ENCODE measurements at regions not wholly inside any gene's neighbourhood (a gene's known extent, or its start where the extent isn't known, plus 50 kb on each side); places are given as distances from the start of the nearest gene placed in this dataset.

DNA sequence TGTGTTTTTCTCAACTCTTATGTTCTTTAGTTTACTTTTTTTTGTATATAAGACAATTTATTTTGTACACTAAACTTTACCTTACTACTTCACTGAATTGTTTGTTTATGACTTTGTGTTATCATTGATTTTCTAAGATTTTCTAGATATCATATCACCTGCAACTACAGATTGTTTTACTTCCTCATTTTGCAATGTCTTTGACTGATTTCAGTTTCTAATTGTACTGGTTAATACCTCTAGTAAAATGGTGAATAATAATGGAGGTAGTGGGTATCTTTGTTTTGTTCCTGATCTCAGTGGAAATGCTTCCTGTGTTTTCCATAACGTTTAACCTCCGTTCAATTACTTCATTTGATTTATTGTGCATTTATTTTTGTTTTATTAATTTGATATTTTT, 490.2 kb downstream of the TLL1 start:
- DNase-seq (ENCODE audit: low read depth): no peak

DNA sequence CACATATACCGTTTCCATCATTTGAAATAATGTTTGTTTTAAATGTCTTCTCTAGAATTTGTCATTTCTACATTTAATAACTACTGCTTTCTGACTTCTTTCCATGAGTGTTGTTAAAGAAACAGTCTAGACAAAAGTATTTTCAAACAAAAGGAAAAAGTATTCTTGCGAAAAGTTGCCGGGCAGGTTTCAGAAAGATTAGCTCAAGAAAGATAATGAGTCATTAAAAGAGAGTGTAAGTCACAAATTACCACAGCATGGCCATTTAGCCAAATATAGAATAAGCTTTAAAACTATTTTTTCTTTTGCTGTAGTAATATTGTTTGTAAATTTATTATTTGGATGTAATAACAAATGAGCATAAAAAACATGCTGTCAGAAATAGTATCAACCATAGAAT, 493.0 kb downstream of the TLL1 start:
- DNase-seq (ENCODE audit: low read depth): no peak

DNA sequence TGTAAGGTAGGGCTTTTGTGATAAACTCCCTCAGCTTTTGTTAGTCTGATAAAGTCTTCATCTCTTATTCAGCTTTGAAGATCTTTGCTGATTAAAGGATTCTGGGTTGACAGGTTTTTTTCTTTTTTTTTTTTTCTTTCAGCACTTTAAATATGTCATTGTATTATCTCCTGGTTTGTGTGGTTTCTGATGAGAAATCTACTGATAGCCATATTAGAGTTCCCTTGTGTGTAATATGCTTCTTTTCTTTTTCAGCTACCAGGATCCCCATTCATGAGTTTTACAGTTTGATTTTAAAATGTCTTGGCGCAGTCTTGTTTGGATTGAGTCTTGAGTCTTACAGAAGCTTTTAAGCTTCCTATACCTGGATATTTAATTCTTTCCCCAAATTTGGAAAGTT, 504.5 kb downstream of the TLL1 start:
- no peak for DNase-seq (ENCODE audit: low read depth)

DNA sequence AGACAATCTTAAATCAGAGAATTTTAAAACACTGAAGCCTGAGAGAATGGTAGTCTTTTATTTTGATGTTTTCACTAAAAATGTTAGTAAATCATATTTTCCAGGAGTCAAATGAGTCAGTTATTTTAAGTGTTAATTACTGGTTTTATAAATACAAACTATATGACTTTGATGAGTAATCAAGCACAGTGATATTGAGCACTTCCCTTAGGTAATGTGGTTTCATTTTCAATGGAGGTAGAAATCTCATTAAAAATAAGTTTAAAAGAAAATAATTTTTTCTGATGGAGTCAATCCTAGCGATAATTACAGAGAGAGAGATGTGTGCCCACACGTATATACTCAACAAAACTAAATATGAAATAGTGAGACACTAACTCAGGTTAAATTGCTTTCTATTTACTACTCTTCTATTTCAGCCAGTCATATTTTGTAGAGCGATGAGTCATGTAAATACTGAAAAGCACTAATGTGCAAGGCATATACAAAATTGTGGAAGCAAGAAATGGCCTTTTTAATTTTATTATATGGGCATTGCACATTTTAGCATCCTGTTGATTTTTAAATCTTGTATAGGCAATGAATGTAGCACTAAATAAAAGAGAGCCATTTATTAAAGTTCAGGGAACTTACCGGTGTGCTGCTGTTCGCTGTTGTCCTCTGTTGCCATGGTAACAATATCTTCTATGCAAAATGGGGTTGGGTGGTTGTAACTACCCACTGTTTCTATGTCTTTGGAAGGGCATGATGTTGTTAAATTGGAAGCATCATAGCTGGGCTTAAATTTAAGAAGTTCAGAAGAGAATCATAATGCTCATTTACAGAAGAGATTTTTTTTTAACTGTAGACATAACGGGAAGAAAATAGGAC, 513.7 kb downstream of the TLL1 start:
- no peak for DNase-seq (ENCODE audit: low read depth)

DNA sequence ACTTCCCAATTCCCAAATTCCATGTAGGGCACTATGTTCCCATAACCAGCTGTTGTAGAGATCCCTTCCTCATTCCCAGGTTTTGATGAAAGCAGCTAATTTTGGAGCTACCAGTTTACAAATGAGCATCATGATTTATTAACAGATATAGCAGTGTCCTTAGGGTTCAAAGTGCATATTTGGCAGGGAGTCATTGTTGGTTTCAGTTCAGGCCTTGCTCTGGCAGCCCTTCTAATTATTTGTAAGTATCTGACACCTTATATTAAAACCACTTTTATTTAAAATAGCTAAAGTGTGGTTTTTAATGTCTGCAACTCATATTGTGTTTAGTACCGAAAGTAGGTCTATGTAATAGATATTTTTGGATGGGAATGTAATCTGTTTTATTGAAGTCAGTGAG, 518.5 kb downstream of the TLL1 start:
- DNase-seq (ENCODE audit: low read depth): no peak

DNA sequence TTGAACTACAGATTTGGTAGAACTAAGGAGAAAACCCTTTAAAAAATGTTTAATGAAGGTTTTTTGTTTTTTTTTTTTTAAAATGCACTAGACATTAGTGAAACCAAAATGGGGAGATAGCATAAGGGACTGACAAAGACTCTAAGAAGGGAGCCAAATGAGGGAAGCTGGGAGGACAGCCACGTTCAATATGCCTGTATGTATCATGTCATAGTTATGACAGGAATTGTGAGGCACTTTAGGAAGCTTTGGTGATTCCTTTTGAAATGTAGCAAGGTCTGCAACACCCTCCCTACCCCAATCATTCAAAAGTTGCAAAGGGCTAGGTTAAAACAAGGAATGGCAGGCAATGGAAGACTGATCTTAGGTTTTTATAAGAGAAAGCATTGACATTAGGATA, 526.0 kb downstream of the TLL1 start:
- no peak for DNase-seq (ENCODE audit: low read depth)

DNA sequence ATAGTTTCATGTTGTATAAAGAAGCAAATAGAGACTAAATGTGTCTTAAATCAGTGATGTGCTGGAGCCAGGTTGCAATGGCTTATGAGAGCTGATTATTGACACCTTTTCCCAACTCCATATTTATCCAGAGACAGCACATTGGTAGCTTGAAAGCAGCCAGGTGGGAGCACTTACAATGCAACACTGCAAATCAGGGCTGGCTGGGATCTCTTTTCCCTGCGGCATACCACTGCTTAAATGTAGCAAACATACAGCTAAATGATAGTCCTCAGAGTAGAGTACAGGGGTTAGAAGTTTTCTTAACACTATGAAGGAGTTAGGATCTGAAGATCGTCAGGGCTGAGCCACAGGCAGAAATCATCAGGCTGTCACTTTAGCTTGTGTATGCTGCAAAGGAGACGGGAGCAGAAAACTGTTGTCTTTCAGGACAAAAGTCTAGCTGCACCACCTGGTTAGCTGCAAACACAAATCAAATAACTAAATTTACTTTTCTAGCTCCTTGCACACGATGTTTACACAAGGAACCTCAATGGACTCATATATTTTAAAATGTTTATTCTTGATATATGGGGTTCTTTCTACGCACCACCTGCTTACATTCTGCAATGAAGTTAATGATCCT, 527.3 kb downstream of the TLL1 start:
- DNase-seq (ENCODE audit: low read depth): no peak

DNA sequence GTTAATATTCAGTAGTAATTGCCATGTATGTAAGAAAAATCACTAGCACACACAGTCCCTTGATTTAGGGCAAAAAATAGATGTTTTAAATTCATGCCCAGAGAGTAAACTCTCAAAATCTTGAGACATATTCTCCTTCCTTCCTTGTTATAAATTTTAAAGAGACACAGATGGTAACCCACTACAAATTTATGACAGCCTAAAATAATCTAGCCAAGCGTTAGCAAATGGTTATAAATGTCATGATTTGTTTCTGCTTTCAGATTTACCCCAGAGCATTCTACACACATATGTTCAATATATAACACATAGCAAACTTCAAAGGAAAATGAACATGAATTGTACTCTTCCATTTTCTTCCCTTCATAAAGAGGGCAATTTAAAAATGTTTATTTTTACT, 540.3 kb downstream of the TLL1 start:
- no peak for DNase-seq (ENCODE audit: low read depth)

DNA sequence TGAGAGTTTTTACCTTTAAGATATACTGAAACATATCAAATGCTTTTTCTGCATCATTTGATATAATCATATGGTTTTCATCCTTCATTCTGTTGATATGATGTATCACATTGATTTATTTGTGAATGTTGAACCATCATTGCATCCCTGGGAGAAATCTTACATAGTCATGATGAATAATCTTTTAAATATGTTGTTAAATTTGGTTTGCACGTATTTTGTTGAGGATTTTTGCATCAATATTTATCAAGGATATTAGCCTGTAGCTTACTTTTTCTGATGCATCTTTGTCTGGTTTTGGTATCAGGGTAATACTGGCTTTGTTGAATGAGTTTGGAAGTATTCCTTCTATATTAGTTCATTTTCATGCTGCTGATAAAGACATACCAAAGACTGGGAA, 541.4 kb downstream of the TLL1 start:
- no peak for DNase-seq (ENCODE audit: low read depth)

DNA sequence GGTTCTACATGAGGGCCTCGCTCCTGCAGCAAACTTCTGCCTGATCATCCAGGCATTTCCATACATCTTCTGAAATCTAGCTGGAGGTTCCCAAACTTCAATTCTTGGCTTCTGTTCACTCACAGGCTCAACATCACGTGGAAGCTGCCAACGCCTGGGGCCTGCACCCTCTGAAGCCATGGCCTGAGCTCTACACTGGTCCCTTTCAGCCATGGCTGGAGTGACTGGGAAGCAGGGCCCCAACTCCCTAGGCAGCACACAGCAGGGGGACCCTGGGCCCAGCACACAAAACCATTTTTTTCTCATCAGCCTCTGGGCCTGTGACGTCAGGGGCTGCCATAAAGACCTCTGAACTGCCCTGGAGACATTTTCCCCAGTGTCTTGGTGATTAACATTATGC, 542.7 kb downstream of the TLL1 start:
- no peak for DNase-seq (ENCODE audit: low read depth)

DNA sequence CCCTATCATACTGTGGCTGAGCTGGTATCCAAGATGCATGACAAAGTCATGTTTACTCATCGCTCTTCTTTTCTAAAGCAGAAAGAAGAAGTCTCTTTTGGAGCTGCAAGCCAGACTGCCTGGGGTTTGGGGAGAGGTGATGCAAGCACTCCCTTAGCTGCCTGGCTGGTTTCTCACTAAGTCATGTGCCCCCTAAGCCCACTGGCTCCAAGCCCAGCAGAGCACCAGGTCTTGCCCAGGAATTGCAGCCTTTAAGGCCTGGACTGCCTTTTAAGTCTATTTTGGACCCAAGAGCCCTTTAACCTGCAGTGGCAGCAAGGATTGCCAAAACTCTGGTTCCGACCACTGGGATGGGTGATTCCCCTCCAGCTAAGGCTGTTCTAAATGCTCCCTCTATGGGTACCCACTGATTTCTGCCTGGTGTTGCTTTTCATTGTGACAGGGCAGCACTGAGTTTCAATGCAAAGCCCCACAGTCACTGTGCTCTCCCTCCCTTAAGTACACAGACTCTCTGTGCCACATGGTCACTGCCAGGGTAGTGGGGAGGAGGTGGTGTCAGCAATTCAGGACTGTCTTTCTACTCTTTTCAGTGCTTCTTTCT, 548.6 kb downstream of the TLL1 start:
- DNase-seq (ENCODE audit: low read depth): no peak

DNA sequence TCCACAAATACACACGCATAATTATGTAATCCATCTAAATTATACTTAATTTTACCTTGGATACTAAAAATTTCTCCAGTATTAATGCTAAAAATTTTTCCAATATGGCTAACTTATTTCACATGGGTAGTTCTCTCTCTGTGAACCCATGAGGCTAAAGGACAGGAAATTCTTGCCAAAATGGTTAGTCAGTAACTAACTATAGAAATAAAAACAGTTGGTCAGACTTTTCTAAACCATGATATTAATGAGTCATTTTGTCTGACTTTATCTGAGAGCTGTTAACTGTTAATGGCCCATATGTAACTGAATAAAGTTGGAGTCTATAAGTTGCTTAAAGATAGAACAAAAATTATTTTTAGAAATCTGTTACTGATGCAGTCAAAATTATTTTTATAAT, 549.4 kb downstream of the TLL1 start:
- DNase-seq (ENCODE audit: low read depth): peak; percentile 61

DNA sequence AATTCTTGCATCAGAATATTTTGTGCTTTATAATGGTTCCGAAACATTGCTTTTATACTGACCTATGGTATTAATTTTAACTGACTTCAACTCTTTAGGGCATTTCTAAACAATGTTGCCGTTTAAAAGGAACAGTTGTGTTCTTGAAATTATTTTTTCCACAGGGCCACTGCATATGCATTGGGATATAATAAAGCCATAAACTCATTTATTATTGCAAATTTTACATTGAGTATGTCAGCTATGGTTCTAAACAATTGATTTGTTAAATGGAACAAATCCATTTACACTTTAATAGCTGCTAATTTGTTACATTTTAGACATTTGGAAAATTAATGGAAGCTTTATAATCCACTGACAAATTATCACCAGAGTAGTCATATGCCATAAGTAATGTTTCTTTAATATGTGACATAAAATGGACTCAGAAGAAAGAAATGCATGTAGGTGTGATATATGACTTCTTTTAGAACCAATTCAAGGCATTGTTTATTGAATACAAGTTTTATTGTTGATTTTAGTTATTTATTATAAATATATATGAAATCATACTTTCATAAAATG, 553.3 kb downstream of the TLL1 start:
- DNase-seq (ENCODE audit: low read depth): no peak

DNA sequence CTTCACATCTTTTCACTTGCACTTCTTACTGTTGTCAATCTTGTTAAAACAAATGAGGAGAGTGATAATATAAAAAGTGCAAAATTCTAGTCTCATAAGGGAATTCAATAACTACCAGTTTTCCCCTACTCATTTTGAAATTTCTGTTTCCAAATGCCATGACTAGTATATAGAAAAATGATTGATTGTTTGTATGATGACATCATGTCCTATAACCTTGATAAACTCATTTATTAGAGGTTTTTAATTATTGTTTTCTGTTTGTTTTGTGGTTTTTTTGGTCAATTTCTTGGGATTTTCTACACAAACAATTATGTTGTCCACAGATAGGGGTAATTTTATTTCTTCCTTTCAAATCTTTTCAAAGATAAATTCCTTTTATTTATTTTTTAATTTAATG, 559.1 kb downstream of the TLL1 start:
- no peak for DNase-seq (ENCODE audit: low read depth)

DNA sequence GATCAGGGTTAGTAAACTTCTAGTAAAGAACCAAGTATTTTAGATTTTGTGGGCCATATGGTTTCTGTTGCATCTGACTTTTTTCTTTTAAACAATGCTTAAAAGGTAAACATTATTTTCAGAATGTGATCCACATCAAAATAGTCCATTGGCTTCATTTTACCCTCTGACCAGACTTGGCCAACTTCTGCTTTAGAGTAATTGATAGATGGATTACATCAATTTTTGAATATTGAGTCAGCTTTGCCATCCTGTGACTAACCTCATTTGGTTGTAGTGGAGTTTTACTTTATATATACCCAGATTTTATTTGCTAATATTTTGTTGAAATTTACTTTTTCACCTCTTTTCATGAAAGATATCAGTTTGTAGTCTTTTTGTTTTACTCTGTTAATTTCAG, 559.8 kb downstream of the TLL1 start:
- peak; percentile 61 for DNase-seq (ENCODE audit: low read depth)

DNA sequence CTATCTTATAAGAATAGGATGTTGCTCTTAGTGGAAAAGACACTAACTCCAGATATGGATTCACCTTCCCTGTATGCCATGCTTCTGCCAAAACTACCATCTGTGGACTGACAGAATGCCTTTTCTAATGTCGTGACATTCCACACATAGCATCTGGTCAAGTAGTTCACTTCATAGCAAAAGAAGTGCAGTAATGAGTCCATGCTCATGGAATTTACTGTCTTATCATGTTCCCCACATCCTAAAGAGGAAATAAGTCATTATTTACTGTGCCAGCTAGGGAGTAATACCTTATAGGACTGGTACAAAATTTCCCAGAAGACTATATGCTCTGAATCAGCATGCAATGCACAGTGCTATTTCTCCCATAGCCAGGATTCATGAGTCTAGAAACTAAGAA, 562.4 kb downstream of the TLL1 start:
- peak; percentile 95 for DNase-seq (ENCODE audit: low read depth)

DNA sequence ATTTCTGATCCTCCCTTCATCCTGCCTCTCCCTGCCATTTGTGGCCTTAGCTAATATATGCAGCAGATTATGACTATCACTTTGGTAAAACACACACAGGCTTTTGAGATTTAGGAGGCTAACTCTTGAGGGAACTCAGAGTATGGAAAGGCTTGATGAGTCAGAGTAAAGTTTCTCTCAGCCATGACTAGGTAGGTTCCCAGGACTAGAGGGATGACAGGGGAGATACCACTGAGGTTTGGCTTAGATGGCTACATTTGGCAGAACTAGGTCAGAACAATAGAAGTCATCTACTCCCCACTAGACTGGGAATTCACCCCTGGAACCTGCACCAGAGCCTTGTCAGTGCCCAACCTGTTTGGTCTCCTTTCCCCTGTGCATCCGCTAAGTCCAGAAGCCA, 585.7 kb downstream of the TLL1 start:
- no peak for DNase-seq (ENCODE audit: low read depth)

DNA sequence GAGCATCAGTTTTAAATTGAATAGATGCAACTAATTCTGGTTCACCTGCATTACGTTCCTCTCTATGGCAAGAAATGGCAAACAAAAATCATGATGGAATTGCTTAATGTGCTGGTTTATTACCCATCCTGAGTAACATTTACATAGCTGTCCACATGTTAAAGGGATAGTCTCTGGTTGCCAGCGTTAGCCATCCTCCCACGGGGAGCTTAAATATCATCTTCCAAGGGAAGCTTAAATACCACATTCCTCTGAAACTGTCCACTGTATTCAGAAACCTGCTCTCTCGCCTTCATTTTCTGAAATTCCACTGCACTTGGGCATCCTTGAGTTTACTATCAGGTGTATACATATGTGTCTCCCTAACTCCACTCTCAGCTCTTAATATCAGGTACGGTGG, 586.6 kb downstream of the TLL1 start:
- DNase-seq (ENCODE audit: low read depth): no peak

DNA sequence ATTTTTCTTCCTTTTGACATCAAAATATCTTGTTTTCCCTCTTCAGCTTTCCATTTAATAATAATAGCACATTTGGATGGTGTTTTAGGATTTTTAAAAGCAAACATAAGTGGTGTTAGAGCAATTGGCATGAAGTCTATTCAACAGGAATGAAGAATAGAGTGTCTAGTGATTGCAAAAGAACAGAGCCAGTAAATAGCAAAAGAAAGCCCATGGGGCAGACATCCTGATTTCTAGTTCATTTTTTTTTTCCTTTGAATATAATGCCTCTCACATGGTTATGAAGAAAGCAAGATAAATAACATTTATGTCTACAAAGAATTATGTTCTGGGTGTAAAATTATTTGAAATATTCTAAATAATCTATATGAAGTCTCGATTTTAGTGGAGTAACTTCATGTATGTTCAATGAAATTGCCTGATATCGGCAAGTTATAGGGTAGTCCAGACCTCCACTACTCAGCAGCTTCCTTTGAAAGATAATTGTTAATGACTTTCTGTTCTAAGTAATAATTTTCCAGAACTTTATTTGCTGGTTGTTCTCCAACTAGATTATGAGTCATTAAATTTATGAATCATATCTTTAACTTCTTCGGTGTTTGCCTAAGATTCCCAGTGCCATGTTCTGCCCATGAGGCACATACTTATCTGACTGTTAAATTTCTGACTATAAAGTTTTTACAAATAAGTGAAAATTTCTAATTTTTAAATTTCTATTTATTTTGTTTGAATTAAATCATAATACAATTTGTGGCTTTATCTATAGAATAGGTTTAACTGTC, 587.9 kb downstream of the TLL1 start:
- no peak for DNase-seq (ENCODE audit: low read depth)

DNA sequence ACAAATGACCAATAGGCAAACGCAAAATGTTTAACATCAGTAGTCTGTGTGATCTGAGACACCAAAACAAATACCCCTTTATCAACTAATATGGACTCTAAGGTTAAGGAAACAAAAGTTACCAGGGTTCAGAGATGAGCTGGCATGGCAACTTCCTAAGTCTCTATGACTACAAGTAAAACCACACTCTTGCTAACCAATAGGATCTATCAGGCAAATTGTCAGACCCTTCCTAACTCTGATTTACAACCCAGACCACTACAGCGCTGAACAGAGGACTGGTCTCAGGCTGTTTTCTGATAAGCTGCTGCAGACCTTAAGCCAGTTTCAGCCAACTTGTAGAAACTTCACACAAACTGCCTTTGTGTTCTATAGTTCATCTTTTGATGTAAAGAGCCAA, 608.0 kb downstream of the TLL1 start:
- DNase-seq (ENCODE audit: low read depth): no peak

DNA sequence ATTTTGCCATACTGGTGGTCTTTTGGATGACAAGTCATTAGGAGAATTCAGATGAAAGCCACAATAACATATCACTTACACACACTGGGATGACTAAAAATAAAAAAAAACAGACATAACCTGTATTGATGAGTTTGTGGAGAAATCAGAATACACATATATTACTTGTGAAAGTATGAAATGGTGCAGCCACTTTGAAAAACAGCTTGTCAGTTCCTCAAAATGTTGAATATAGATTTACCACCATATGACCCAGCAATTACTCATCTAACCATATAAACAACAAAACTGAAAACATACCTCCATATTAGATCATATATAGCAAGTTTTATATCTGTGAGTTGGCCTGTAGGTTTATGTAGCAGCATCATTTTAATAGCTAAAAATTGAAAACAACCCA, 608.7 kb downstream of the TLL1 start:
- no peak for DNase-seq (ENCODE audit: low read depth)

DNA sequence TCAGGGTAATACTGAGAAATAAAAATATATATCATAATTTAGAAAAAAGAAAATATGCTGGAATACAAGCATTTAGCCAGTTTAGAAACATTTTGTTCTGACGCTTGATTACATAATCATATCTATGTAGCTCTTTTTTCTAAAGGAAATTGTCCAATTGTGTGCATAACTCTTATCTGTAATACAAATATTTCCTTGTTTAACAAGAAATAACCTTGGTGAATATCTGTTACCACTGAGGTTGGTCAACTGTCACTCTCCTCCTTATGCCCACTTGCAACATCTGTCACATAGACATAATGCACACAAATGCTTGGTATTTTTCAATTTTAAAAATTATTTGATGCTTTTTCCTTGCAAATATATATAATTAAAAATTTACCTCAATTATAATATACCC, 609.7 kb downstream of the TLL1 start:
- no peak for DNase-seq (ENCODE audit: low read depth)

All from HS-5 (cell line).